ENCODE measurements at regions not wholly inside any gene's neighbourhood (a gene's known extent, or its start where the extent isn't known, plus 50 kb on each side); places are given as distances from the start of the nearest gene placed in this dataset.

- H3K9me3 ChIP-seq (ENCODE audit: control insufficient read depth, insufficient read depth, low read depth, low read length), result no peaks in the 10 kb centered on the region
- H3K4me3 ChIP-seq (replicated peaks in 1 of 4; ENCODE audit: control extremely low read depth in 1 of 4, insufficient read depth in 1 of 4, low read depth in 3 of 4, low read length in 4 of 4), result no peak overlapping the region
- no peaks in the 10 kb centered on the region for H3K79me2 ChIP-seq (ENCODE audit: control insufficient read depth, insufficient read depth, low read length)
- H4K20me1 ChIP-seq (ENCODE audit: control insufficient read depth, extremely low read depth, insufficient read depth, low read length), result no peaks in the 10 kb centered on the region
- H2AFZ ChIP-seq (ENCODE audit: low read length), result no peak overlapping the region
- DNase-seq (ENCODE audit: low read depth in 2 of 2), result no peak
- no peak overlapping the region for H3K27ac ChIP-seq (ENCODE audit: insufficient read depth, low read length)
- no peak overlapping the region for H3K9ac ChIP-seq (ENCODE audit: insufficient read depth, low read length)
- no peaks in the 10 kb centered on the region for H3K36me3 ChIP-seq (ENCODE audit: control insufficient read depth, insufficient read depth, low read length)
- TF ChIP-seq EZH2 (IDR thresholded peaks at IDR 0.05; ENCODE audit: low read length, missing control alignments), result no peak
- peaks cover 2% of the 10 kb centered on the region for H3K4me1 ChIP-seq (ENCODE audit: control insufficient read depth, extremely low read depth, insufficient read depth, low read length)
- no peak overlapping the region for H3K4me2 ChIP-seq (ENCODE audit: extremely low read depth, insufficient read depth, low read length)
- peaks cover 7% of the 10 kb centered on the region for H3K27me3 ChIP-seq (ENCODE audit: control insufficient read depth, insufficient read depth, low read length)
Observed at GRCh38 chr17:28247671-28248555, 71.1 kb upstream of the TMEM97 start.

- Histone ChIP-seq H3K9me3 (ENCODE audit: control insufficient read depth, insufficient read depth, low read depth, low read length) (no peaks in the 10 kb centered on the region), H2AFZ (ENCODE audit: low read length) (no peak overlapping the region), H3K27ac (ENCODE audit: insufficient read depth, low read length) (no peak overlapping the region), H4K20me1 (ENCODE audit: control insufficient read depth, extremely low read depth, insufficient read depth, low read length) (no peaks in the 10 kb centered on the region), H3K36me3 (ENCODE audit: control insufficient read depth, insufficient read depth, low read length) (no peaks in the 10 kb centered on the region), H3K4me2 (ENCODE audit: extremely low read depth, insufficient read depth, low read length) (no peak overlapping the region), H3K4me3 (replicated peaks in 1 of 4; ENCODE audit: control extremely low read depth in 1 of 4, insufficient read depth in 1 of 4, low read depth in 3 of 4, low read length in 4 of 4) (no peak overlapping the region), H3K9ac (ENCODE audit: insufficient read depth, low read length) (no peak overlapping the region), H3K4me1 (ENCODE audit: control insufficient read depth, extremely low read depth, insufficient read depth, low read length) (peaks cover 2% of the 10 kb centered on the region), H3K27me3 (ENCODE audit: control insufficient read depth, insufficient read depth, low read length) (peaks cover 7% of the 10 kb centered on the region), H3K79me2 (ENCODE audit: control insufficient read depth, insufficient read depth, low read length) (no peaks in the 10 kb centered on the region)
- TF ChIP-seq EZH2 (IDR thresholded peaks at IDR 0.05; ENCODE audit: low read length, missing control alignments) (no peak), CTCF (conservative IDR thresholded peaks at IDR 0.05 in 1 of 2, IDR thresholded peaks at IDR 0.05 in 1 of 2; ENCODE audit: low read depth in 1 of 2, low read length in 2 of 2) (no peak)
- no peak for DNase-seq (ENCODE audit: low read depth in 2 of 2)
Observed at GRCh38 chr17:28249706-28250105, 69.3 kb upstream of the TMEM97 start.

- Histone ChIP-seq H2AFZ (ENCODE audit: low read length) (no peak overlapping the region), H4K20me1 (ENCODE audit: control insufficient read depth, extremely low read depth, insufficient read depth, low read length) (no peaks in the 10 kb centered on the region), H3K9ac (ENCODE audit: insufficient read depth, low read length) (no peak overlapping the region), H3K4me1 (ENCODE audit: control insufficient read depth, extremely low read depth, insufficient read depth, low read length) (peaks cover 2% of the 10 kb centered on the region), H3K36me3 (ENCODE audit: control insufficient read depth, insufficient read depth, low read length) (no peaks in the 10 kb centered on the region), H3K79me2 (ENCODE audit: control insufficient read depth, insufficient read depth, low read length) (no peaks in the 10 kb centered on the region), H3K4me3 (replicated peaks in 1 of 4; ENCODE audit: control extremely low read depth in 1 of 4, insufficient read depth in 1 of 4, low read depth in 3 of 4, low read length in 4 of 4) (no peak overlapping the region), H3K27ac (ENCODE audit: insufficient read depth, low read length) (no peak overlapping the region), H3K27me3 (ENCODE audit: control insufficient read depth, insufficient read depth, low read length) (peaks cover 2% of the 10 kb centered on the region), H3K4me2 (ENCODE audit: extremely low read depth, insufficient read depth, low read length) (no peak overlapping the region), H3K9me3 (ENCODE audit: control insufficient read depth, insufficient read depth, low read depth, low read length) (no peaks in the 10 kb centered on the region)
- DNase-seq (ENCODE audit: low read depth in 2 of 2), result peak; percentile 39 to 63
- TF ChIP-seq CTCF (conservative IDR thresholded peaks at IDR 0.05 in 1 of 2, IDR thresholded peaks at IDR 0.05 in 1 of 2; ENCODE audit: low read depth in 1 of 2, low read length in 2 of 2), result no peak
- no peak for TF ChIP-seq EZH2 (IDR thresholded peaks at IDR 0.05; ENCODE audit: low read length, missing control alignments)
Observed at GRCh38 chr17:28252436-28252835, 66.6 kb upstream of the TMEM97 start.

Measured in fibroblast of lung (primary cell).